SHP77 treated with DMSO at 0.1 percent for 48 hours (cell line): ENCODE measurements at regions not wholly inside any gene's neighbourhood (a gene's known extent, or its start where the extent isn't known, plus 50 kb on each side); places are given as distances from the start of the nearest gene placed in this dataset.

Source experiments
- DNase-seq: peaks from one replicate; lab custom pipeline; 2025; lab: John Stamatoyannopoulos, UW

- DNase-seq = no peak
Observed at GRCh38 chr11:42047637-42048555, 588.4 kb upstream of the LRRC4C start.

GRCh38 chr11:42049186-42049585, 589.7 kb upstream of the LRRC4C start:
- DNase-seq = no peak

- DNase-seq = no peak
Observed at GRCh38 chr11:42049650-42050049, 590.2 kb upstream of the LRRC4C start.

- DNase-seq = no peak
Observed at GRCh38 chr11:42054351-42054900, 595.0 kb upstream of the LRRC4C start.

- no peak for DNase-seq
Observed at GRCh38 chr11:42055606-42056005, 596.2 kb upstream of the LRRC4C start.

- DNase-seq = no peak
Observed at GRCh38 chr11:42058794-42059193, 599.3 kb upstream of the LRRC4C start.

GRCh38 chr11:42065199-42065598, 605.7 kb upstream of the LRRC4C start:
- no peak for DNase-seq

GRCh38 chr11:42066113-42066512, 606.7 kb upstream of the LRRC4C start:
- DNase-seq = peak; percentile 27

- no peak for DNase-seq
Observed at GRCh38 chr11:42074306-42074705, 614.9 kb upstream of the LRRC4C start.

- DNase-seq = no peak
Observed at GRCh38 chr11:42075180-42075579, 615.7 kb upstream of the LRRC4C start.

GRCh38 chr11:42077794-42078193, 618.3 kb upstream of the LRRC4C start:
- no peak for DNase-seq

GRCh38 chr11:42085736-42086135, 626.3 kb upstream of the LRRC4C start:
- no peak for DNase-seq

GRCh38 chr11:42093541-42093940, 634.1 kb upstream of the LRRC4C start:
- no peak for DNase-seq

GRCh38 chr11:42098075-42098474, 638.6 kb upstream of the LRRC4C start:
- DNase-seq = no peak

GRCh38 chr11:42112866-42113265, 653.4 kb upstream of the LRRC4C start:
- DNase-seq = no peak

GRCh38 chr11:42114927-42115326, 655.5 kb upstream of the LRRC4C start:
- no peak for DNase-seq

- no peak for DNase-seq
Observed at GRCh38 chr11:42138454-42138853, 679.0 kb upstream of the LRRC4C start.

- no peak for DNase-seq
Observed at GRCh38 chr11:42145311-42145710, 685.9 kb upstream of the LRRC4C start.

GRCh38 chr11:42161886-42162285, 702.4 kb upstream of the LRRC4C start:
- no peak for DNase-seq

- DNase-seq = no peak
Observed at GRCh38 chr11:42169191-42169590, 709.7 kb upstream of the LRRC4C start.

GRCh38 chr11:42170601-42171000, 711.1 kb upstream of the LRRC4C start:
- DNase-seq = no peak

- no peak for DNase-seq
Observed at GRCh38 chr11:42171046-42171445, 711.6 kb upstream of the LRRC4C start.

- no peak for DNase-seq
Observed at GRCh38 chr11:42172441-42172840, 713.0 kb upstream of the LRRC4C start.

GRCh38 chr11:42175203-42175602, 715.8 kb upstream of the LRRC4C start:
- no peak for DNase-seq
